Fibroblast of the conjunctiva (primary cell): ENCODE measurements at regions not wholly inside any gene's neighbourhood (a gene's known extent, or its start where the extent isn't known, plus 50 kb on each side); places are given as distances from the start of the nearest gene placed in this dataset.
"Not testable (repeated sequence)": the region's sequence is repeated elsewhere in the genome, so short reads cannot be mapped to it uniquely, and the experiment has no call there.

Experiments used
- DNase-seq: peaks from one replicate; pipeline ENCODE4 v3.0.0-alpha.2; 2010; ENCODE audit warnings: low read depth

DNA sequence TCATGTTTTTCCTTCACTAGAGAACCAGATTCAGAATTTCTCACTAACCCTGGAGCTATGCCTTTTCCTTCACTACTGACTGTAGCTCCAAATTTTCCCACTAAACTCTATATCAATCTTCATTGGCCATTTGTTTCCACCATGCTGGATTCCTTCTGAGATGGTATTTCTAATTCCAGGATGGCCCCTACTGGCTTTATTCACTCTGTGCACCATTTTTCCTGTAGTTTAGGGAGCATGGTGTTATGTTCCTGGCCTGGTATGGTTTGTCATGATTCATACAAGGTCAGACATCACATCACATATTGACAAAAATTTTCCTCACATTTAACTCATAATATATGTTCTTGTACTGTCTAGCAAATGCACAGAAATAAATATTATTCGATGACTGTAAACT lies 229.2 kb upstream of the TFPI start:
- no peak for DNase-seq

GRCh38 chr2:187784138-187784537 lies 229.9 kb upstream of the TFPI start:
- not testable (repeated sequence) for DNase-seq

DNA sequence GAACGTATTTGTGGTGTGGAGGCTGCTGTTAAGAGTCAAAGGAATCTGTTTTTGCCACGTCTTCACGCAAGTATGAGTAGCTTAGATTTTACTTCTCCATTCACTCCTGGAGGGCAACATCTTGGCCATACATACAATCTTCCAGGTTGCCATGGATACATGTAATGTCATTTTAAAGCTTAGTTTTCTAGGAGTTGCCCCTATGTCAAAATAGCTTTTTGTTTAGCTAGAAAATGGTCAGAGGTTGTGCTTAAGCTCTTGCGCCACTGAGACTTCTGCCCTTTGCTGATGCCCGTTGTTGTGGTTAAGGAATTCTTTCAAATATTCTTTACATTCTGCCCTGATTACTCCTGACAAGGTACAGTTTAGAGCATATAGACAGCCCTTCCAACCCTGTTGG lies 245.4 kb upstream of the TFPI start:
- no peak for DNase-seq

GRCh38 chr2:187803816-187804215 lies 249.6 kb upstream of the TFPI start:
- DNase-seq = no peak

- DNase-seq = no peak
Observed at GRCh38 chr2:187815113-187815512, 260.9 kb upstream of the TFPI start.

GRCh38 chr2:187819624-187820023 lies 265.4 kb upstream of the TFPI start:
- no peak for DNase-seq

DNA sequence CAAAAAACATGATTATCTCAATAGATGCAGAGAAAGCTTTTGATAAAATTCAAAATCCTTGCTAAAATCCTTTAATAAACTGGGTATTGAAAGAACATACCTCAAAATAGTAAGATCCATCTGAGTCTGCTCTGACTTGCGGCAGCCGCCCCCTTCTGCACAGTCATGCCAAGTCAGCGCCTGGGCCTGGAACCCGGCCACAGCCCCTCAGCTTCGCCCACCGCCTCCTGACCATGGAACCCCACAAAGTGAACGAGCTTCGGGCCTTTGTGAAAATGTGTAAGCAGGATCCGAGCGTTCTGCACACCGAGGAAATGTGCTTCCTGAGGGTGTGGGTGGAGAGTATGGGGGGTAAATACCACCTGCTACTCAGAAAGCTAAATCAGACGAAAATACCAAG lies 270.9 kb upstream of the TFPI start:
- DNase-seq = no peak

DNA sequence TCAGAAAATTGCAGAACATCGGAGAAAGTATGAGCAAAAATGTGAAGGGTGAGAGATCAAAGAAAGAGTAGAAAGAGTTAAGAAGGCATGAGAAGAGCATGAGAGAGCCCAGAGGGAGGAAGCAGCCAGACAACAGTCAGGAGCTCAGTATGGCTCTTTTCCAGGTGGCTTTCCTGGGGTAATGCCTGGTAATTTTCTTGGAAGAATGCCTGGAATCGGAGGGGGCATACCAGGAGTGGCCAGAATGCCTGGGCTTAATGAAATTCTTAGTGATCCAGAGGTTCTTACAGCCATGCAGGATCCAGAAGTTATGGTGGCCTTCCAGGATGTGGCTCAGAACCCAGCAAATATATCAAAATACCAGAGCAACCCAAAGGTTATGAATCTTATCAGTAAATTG lies 271.8 kb upstream of the TFPI start:
- DNase-seq = no peak

DNA sequence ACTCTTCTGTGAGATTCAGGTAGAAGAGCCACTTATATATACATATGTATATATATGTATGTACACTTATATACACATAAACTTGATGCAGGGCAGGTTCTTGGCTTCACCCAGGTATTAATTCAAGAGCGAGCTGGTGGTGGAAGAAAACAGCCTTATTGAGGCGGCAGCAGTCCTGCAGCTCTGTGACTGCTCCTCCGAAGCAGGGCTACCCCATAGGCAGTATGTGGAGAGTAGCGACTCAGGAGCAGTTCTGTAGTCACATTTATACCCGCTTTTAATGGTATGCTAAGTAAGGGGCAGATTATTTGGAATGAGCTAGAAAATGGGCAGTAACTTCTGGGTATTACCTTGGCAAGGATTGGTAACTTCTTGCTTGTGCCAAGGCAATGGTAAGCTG lies 280.6 kb upstream of the TFPI start:
- DNase-seq = no peak

- no peak for DNase-seq
Observed at GRCh38 chr2:187838690-187839089, 284.5 kb upstream of the TFPI start.

- no peak for DNase-seq
Observed at GRCh38 chr2:187842315-187842714, 288.1 kb upstream of the TFPI start.

DNA sequence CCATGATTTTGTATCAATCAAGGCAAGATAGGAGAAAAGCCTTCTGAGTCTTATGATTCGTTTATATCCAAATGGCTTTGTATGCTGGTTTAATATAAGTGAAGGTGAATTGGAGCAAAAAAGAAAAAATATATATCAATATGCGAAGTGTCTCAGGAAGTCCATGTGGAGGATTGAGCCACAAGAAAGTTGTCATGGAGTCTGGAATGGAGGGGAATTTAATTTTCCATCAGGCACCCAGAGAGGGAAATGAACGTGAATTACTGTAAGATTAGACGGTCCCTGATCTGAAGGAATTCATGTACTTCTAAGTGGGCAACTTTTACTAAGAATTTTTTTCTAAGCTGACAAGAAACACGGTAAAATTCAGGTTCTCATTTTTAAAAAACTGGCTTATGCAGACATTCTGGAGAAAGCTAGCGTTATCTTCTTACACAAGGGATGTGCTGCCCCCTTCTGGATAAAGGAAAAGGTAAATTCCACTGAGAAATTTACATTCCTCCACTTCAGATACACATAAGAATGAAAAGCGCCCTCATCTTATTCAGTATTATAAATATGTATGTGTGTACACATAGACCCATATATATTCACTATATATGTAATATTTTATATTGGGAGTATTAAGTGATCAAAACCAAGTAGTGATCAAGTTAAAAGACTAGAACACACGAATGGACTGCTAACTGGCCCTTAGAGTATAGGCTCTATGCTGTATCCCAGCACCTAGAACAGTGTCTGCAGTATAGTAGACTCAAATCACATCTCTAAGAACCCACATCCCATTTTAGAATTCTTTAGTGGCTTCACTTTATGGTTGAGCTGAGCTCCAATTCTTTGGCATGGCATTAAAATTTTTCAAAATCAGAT lies 289.0 kb upstream of the TFPI start:
- peak; percentile 75 for DNase-seq

GRCh38 chr2:187847245-187848208 lies 293.3 kb upstream of the TFPI start:
- no peak for DNase-seq

GRCh38 chr2:187851955-187852561 lies 297.8 kb upstream of the TFPI start:
- DNase-seq = no peak

GRCh38 chr2:187853381-187853791 lies 299.2 kb upstream of the TFPI start:
- DNase-seq = no peak

DNA sequence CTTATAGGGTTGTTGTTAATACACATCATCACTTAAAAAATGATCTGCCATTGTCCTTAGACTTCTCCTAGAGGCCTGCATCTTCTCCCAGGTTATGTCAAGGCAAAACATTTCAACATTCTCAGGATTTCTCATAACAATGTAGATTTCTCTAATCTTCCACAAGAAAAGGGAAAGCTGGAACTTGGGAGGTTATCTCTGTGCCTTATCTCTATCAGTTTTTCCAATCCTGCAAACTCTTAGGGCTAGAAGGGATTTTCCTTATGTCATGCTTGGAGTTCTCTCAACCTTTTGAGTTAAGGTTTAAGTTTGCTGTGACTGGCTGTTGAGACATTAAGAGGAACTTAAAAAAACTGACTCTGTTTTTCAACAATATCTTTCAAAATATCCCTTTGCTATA lies 300.6 kb upstream of the TFPI start:
- no peak for DNase-seq

DNA sequence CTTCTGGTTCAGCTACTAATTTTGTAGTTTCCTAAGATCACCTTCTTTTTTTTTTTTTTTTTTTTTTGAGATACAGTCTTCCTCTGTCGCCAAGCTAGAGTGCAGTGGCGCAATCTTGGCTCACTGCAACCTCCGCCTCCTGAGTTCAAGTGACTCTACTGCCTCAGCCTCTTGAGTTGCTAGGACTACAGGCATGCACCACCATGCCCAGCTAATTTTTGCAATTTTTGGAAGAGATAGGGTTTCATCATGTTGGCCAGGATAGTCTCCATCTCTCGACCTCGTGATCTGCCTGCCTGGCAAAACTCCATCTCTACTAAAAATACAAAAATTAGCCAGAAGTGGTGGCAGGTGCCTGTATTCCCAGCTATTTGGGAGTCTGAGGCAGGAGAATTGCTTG lies 301.5 kb upstream of the TFPI start:
- DNase-seq = no peak

- DNase-seq = no peak
Observed at GRCh38 chr2:187857826-187858225, 303.6 kb upstream of the TFPI start.

DNA sequence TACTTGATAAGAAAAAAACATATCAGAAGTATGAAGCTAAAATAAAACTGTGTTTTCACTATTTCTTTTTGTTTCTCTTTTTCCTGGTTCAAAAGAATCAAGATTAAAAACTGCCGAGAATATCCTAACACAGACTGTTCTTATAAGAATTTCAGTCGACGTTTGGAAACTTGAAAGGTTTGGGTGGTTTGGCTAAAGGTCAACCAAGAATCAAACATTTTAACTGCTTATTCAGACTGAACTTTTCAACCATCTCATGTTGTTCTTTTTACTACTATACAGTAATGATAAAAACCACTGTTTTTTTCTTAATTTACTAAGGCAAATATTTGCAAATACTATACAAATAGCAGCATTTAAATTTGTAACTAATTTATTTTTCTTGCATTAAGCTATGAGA lies 308.5 kb upstream of the TFPI start:
- DNase-seq = no peak

GRCh38 chr2:187865025-187865424 lies 310.8 kb upstream of the TFPI start:
- no peak for DNase-seq

GRCh38 chr2:187867165-187867564 lies 312.9 kb upstream of the TFPI start:
- DNase-seq = no peak

GRCh38 chr2:187869195-187869594 lies 315.0 kb upstream of the TFPI start:
- DNase-seq = no peak

DNA sequence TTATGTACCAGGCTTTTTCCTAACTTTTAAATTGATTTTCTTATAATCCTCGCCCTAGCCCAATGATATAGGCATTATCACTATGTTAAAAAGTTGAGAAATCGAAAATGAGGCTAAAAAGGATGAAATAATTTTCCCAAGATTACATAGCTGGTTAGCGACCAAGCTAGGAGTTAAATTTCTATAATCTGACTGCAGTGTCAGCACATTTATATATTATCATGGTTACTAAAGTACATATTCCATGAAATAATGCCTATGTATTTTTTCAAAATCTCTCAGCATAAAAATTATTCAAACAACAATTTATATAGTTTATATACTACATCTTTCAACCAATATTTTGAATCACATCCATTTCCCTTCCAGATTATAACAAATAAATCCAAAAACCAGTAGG lies 317.3 kb upstream of the TFPI start:
- no peak for DNase-seq
